OCI-LY3 (cell line): ENCODE measurements at regions not wholly inside any gene's neighbourhood (a gene's known extent, or its start where the extent isn't known, plus 50 kb on each side); places are given as distances from the start of the nearest gene placed in this dataset.

Source experiments
- EZH2phosphoT487 ChIP-seq: fragments of 200-600 bp; shearing (Covaris generic); IDR thresholded peaks from 2 replicates; pipeline ENCODE4 v1.6.1; 2018; ENCODE audit warnings: antibody characterized with exemption, mixed run types, low read depth
- TF ChIP-seq, protein P1 (sequence below): fragments of 200-600, 300-600 bp; sonication (generic); IDR thresholded peaks from 2 replicates; pipeline ENCODE4 v1.5.1; 2014; ENCODE audit warnings: antibody characterized with exemption, low read length, low read depth

DNA sequence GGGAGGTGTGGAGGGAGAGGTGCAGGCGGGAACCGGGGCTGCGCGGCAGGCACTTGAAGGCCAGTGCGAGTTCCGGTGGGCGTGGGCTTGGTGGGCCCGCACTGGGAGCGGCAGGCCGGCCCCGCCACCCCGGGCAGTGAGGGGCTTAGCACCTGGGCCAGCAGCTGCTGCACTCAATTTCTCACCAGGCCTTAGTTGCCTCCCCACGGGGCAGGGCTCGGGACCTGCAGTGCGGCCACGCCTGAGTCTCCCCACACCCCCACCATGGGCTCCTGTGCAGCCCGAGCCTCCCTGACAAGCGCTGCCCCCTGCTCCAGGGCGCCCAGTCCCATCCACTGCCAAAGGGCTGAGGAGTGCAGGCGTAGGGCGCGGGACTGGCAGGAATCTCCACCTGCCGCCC, 284.5 kb downstream of the DEPDC1B start:
- TF ChIP-seq, protein P1, sequence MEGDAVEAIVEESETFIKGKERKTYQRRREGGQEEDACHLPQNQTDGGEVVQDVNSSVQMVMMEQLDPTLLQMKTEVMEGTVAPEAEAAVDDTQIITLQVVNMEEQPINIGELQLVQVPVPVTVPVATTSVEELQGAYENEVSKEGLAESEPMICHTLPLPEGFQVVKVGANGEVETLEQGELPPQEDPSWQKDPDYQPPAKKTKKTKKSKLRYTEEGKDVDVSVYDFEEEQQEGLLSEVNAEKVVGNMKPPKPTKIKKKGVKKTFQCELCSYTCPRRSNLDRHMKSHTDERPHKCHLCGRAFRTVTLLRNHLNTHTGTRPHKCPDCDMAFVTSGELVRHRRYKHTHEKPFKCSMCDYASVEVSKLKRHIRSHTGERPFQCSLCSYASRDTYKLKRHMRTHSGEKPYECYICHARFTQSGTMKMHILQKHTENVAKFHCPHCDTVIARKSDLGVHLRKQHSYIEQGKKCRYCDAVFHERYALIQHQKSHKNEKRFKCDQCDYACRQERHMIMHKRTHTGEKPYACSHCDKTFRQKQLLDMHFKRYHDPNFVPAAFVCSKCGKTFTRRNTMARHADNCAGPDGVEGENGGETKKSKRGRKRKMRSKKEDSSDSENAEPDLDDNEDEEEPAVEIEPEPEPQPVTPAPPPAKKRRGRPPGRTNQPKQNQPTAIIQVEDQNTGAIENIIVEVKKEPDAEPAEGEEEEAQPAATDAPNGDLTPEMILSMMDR, result no peak
- no peak for TF ChIP-seq EZH2phosphoT487
